ENCODE measurements at regions not wholly inside any gene's neighbourhood (a gene's known extent, or its start where the extent isn't known, plus 50 kb on each side); places are given as distances from the start of the nearest gene placed in this dataset.
"Not testable (repeated sequence)": the region's sequence is repeated elsewhere in the genome, so short reads cannot be mapped to it uniquely, and the experiment has no call there.

DNA sequence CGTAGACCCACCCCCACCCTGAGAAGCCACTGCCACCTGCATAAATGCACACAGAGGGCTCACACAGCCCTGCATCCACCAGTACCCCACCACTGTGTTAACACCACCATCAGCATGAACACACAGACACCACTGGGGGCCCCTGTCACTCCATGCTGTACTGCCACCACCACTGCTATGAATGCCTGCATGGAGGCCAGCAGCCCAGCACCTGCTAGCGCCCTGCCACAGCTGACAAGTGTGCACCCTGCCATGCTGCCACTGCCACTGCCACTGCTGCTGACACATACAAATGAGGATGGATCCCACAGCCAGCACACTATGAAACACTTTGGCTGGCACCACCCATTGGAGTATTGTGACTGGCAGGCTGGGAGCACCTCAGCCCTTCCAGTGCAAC is 361.0 kb downstream of the TAFA4 start:
- 63 to 83% methylated on average over 2 of the region's 2 CpGs for WGBS, 2 donors

DNA sequence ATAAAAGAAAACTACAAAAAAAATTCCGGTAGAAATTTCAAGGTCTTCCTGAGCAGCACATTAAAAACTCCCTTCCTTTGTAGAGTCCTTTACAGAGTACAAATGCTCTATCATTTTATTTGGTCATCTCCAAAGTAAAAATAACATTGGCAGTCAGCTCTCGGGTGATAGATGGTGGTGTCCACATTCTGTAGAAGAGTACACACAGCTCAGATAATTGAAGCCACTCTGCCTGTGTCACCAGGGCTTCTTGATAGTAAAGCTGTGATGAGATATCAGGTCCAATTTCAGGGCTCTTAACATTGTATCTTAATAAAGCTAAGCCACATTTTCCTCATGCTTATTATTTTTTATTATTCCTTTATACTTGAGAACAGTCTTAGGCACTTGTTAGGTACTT is 371.6 kb downstream of the TAFA4 start:
- whole genome bisulfite sequencing, 2 donors: 67 to 69% methylated on average over 2 of the region's 2 CpGs

More for the DNA sequence above, 361.0 kb downstream of the TAFA4 start:
- Histone ChIP-seq H3K27ac (ENCODE audit: low read depth in 2 of 2, low read length in 1 of 2) (no peak overlapping the region), H3K27me3 (ENCODE audit: control insufficient read depth in 1 of 2, insufficient read depth in 2 of 2, low read length in 2 of 2) (no peaks in the 10 kb centered on the region), H3K4me3 (ENCODE audit: low read depth in 1 of 2, low read length in 2 of 2) (no peak overlapping the region), H3K9me3 (ENCODE audit: control insufficient read depth in 2 of 2, insufficient read depth in 1 of 2, low read depth in 1 of 2, low read length in 1 of 2) (peaks cover 0 to 8% of the 10 kb centered on the region in 2 donors), H3K4me1 (ENCODE audit: control insufficient read depth in 2 of 2, insufficient read depth in 2 of 2, low read length in 1 of 2) (no peaks in the 10 kb centered on the region), H3K36me3 (ENCODE audit: control insufficient read depth in 2 of 2, insufficient read depth in 2 of 2, low read length in 1 of 2) (no peaks in the 10 kb centered on the region)

DNA sequence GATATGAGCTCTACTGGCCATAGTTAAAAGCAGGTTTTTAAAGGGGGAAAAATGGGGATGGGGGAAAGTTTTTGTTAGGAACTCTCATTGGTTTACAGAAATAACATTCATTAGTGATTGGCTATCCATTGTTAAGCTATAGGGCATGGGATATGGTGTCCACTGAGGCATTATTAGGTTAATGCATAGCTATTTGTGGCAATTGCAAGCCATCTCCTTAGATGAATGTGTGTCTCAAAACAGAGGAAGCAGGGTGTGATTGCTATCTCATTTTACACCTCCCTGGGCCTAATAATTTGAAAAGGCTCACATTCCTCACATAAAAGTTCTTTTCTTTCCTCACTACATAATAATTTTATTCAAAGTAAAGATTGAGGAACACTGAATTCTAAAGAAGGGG is 396.6 kb downstream of the TAFA4 start:
- no peaks in the 10 kb centered on the region for H3K36me3 ChIP-seq (ENCODE audit: control insufficient read depth in 2 of 2, insufficient read depth in 2 of 2, low read length in 1 of 2)
- no peak overlapping the region for H3K27ac ChIP-seq (ENCODE audit: low read depth in 2 of 2, low read length in 1 of 2)
- no peaks in the 10 kb centered on the region for H3K9me3 ChIP-seq (ENCODE audit: control insufficient read depth in 2 of 2, insufficient read depth in 1 of 2, low read depth in 1 of 2, low read length in 1 of 2)
- no peaks in the 10 kb centered on the region for H3K4me1 ChIP-seq (ENCODE audit: control insufficient read depth in 2 of 2, insufficient read depth in 2 of 2, low read length in 1 of 2)
- no peak overlapping the region for H3K4me3 ChIP-seq (ENCODE audit: low read depth in 1 of 2, low read length in 2 of 2)
- no peaks in the 10 kb centered on the region for H3K27me3 ChIP-seq (ENCODE audit: control insufficient read depth in 1 of 2, insufficient read depth in 2 of 2, low read length in 2 of 2)

More for the DNA sequence above, 371.6 kb downstream of the TAFA4 start:
- Histone ChIP-seq H3K4me1 (ENCODE audit: control insufficient read depth in 2 of 2, insufficient read depth in 2 of 2, low read length in 1 of 2) (no peaks in the 10 kb centered on the region), H3K9me3 (ENCODE audit: control insufficient read depth in 2 of 2, insufficient read depth in 1 of 2, low read depth in 1 of 2, low read length in 1 of 2) (no peaks in the 10 kb centered on the region), H3K27me3 (ENCODE audit: control insufficient read depth in 1 of 2, insufficient read depth in 2 of 2, low read length in 2 of 2) (no peaks in the 10 kb centered on the region), H3K36me3 (ENCODE audit: control insufficient read depth in 2 of 2, insufficient read depth in 2 of 2, low read length in 1 of 2) (no peaks in the 10 kb centered on the region), H3K27ac (ENCODE audit: low read depth in 2 of 2, low read length in 1 of 2) (no peak overlapping the region), H3K4me3 (ENCODE audit: low read depth in 1 of 2, low read length in 2 of 2) (no peak overlapping the region)

DNA sequence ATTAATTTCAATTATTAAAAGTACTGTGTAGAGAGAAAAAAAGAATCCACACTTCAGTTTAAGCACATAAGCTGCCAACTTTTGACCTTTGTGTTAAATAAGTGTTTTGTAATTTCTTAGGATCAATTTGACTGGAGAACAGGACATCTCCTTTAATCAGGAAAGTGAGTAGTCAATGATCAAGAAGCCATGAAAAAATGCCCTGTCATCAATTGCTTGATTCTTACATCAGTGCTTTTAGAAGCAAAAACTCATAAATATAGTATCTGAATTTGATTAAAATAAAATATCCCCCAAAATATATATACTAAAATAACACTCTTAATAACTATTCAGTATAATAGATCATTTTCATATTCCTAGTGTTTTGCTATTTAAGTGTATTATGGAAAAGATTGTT is 409.0 kb downstream of the TAFA4 start:
- H3K27ac ChIP-seq (ENCODE audit: low read depth in 2 of 2, low read length in 1 of 2): no peak overlapping the region
- no peak overlapping the region for H3K4me3 ChIP-seq (ENCODE audit: low read depth in 1 of 2, low read length in 2 of 2)
- H3K9me3 ChIP-seq (ENCODE audit: control insufficient read depth in 2 of 2, insufficient read depth in 1 of 2, low read depth in 1 of 2, low read length in 1 of 2): no peaks in the 10 kb centered on the region
- H3K4me1 ChIP-seq (ENCODE audit: control insufficient read depth in 2 of 2, insufficient read depth in 2 of 2, low read length in 1 of 2): no peaks in the 10 kb centered on the region
- H3K36me3 ChIP-seq (ENCODE audit: control insufficient read depth in 2 of 2, insufficient read depth in 2 of 2, low read length in 1 of 2): no peaks in the 10 kb centered on the region
- no peaks in the 10 kb centered on the region for H3K27me3 ChIP-seq (ENCODE audit: control insufficient read depth in 1 of 2, insufficient read depth in 2 of 2, low read length in 2 of 2)

DNA sequence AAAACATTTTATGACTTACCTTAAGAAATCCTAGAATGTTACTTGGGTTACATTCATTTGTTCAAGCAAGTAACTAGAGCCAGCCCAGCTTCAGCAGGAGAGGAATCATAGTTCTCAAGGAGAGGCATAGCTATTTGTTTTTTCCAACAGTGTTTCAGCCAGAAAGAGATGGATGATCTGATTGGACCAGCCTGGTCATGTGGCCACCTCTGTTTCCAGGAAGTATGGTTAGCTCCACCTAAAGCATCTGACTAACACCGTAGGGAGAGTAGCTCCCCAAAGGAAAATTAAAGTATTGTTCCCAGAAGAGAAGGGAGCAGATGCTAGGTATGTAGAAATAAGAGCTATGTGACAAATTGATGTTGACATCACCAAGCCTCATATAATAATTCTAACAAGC is 417.1 kb downstream of the TAFA4 start:
- Histone ChIP-seq H3K4me3 (ENCODE audit: low read depth in 1 of 2, low read length in 2 of 2) (no peak overlapping the region), H3K27ac (ENCODE audit: low read depth in 2 of 2, low read length in 1 of 2) (no peak overlapping the region), H3K9me3 (ENCODE audit: control insufficient read depth in 2 of 2, insufficient read depth in 1 of 2, low read depth in 1 of 2, low read length in 1 of 2) (no peaks in the 10 kb centered on the region), H3K4me1 (ENCODE audit: control insufficient read depth in 2 of 2, insufficient read depth in 2 of 2, low read length in 1 of 2) (no peaks in the 10 kb centered on the region), H3K36me3 (ENCODE audit: control insufficient read depth in 2 of 2, insufficient read depth in 2 of 2, low read length in 1 of 2) (no peaks in the 10 kb centered on the region), H3K27me3 (ENCODE audit: control insufficient read depth in 1 of 2, insufficient read depth in 2 of 2, low read length in 2 of 2) (no peaks in the 10 kb centered on the region)
- 50 to 65% methylated on average over 1 of the region's 1 CpG for WGBS, 2 donors

DNA sequence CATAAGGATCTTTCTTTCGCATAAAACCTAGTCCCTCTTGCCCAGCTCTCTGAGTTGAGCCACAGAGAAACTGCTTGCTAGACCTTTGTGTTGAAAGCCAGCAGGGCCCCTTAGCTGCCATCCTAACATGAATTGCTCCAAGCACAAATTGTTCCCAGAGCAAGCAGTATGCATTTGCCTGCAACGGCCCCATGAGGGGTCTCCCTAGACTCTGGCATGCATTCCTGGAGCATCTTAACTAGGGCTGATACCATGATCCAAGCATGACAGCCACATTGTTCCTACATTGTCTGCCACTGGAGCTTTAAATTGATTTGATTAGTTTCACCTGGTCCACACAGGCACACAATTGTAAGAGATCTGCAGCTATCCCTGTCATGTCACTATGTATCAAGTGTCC is 428.1 kb downstream of the TAFA4 start:
- no peaks in the 10 kb centered on the region for H3K4me1 ChIP-seq (ENCODE audit: control insufficient read depth in 2 of 2, insufficient read depth in 2 of 2, low read length in 1 of 2)
- 51 to 62% methylated on average over 2 of the region's 2 CpGs for WGBS, 2 donors

DNA sequence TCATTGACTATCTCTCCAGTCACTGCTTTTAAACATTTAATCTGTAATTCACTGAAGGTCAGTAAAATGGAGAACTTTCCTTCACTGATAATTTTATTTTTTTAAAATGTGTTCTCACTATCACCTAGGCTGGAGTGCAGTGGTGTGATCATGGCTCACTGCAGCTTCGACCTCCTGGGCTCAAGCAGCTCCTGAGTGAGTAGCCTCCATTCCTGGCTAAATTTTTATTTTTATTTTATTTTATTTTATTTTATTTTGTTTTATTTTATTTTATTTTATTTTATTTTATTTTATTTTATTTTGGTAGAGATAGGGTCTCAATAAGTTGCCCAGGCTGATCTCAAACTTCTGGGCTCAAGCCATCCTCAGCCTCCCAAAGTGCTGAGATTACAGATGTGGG is 446.5 kb downstream of the TAFA4 start:
- WGBS, 2 donors: 75 to 81% methylated on average over 1 of the region's 1 CpG

More for the DNA sequence above, 428.1 kb downstream of the TAFA4 start:
- Histone ChIP-seq H3K27me3 (ENCODE audit: control insufficient read depth in 1 of 2, insufficient read depth in 2 of 2, low read length in 2 of 2) (no peaks in the 10 kb centered on the region), H3K9me3 (ENCODE audit: control insufficient read depth in 2 of 2, insufficient read depth in 1 of 2, low read depth in 1 of 2, low read length in 1 of 2) (peaks cover 2 to 3% of the 10 kb centered on the region in 2 donors), H3K27ac (ENCODE audit: low read depth in 2 of 2, low read length in 1 of 2) (no peak overlapping the region), H3K4me3 (ENCODE audit: low read depth in 1 of 2, low read length in 2 of 2) (no peak overlapping the region), H3K36me3 (ENCODE audit: control insufficient read depth in 2 of 2, insufficient read depth in 2 of 2, low read length in 1 of 2) (no peaks in the 10 kb centered on the region)

DNA sequence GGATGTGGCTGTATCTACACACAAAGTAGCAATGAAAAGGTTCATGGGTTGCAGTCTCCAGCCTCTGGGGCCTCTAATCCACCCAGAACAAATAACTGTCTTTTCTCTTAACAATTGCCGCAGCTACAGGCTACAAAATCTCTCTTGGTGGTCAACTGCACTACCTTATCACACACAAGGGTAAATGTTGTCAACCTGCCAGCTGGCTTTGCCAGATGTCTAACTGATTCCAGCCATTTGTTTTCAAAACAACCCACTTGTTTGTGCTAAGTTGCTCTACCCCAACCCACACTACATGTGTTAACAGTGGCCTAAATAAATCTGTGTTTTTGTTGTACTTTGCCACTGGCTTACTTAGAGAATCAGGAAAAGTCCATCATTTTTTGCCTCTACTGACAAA is 447.3 kb downstream of the TAFA4 start:
- 52 to 69% methylated on average over 1 of the region's 1 CpG for WGBS, 2 donors
- H3K27me3 ChIP-seq (ENCODE audit: control insufficient read depth in 1 of 2, insufficient read depth in 2 of 2, low read length in 2 of 2): no peaks in the 10 kb centered on the region
- H3K9me3 ChIP-seq (ENCODE audit: control insufficient read depth in 2 of 2, insufficient read depth in 1 of 2, low read depth in 1 of 2, low read length in 1 of 2): no peaks in the 10 kb centered on the region
- H3K36me3 ChIP-seq (ENCODE audit: control insufficient read depth in 2 of 2, insufficient read depth in 2 of 2, low read length in 1 of 2): no peaks in the 10 kb centered on the region
- no peaks in the 10 kb centered on the region for H3K4me1 ChIP-seq (ENCODE audit: control insufficient read depth in 2 of 2, insufficient read depth in 2 of 2, low read length in 1 of 2)
- H3K27ac ChIP-seq (ENCODE audit: low read depth in 2 of 2, low read length in 1 of 2): no peak overlapping the region
- no peak overlapping the region for H3K4me3 ChIP-seq (ENCODE audit: low read depth in 1 of 2, low read length in 2 of 2)

More for the DNA sequence above, 446.5 kb downstream of the TAFA4 start:
- not testable (repeated sequence) for H3K36me3 ChIP-seq (ENCODE audit: control insufficient read depth in 2 of 2, insufficient read depth in 2 of 2, low read length in 1 of 2); H3K4me1 ChIP-seq (ENCODE audit: control insufficient read depth in 2 of 2, insufficient read depth in 2 of 2, low read length in 1 of 2); H3K27ac ChIP-seq (ENCODE audit: low read depth in 2 of 2, low read length in 1 of 2); H3K27me3 ChIP-seq (ENCODE audit: control insufficient read depth in 1 of 2, insufficient read depth in 2 of 2, low read length in 2 of 2); H3K9me3 ChIP-seq (ENCODE audit: control insufficient read depth in 2 of 2, insufficient read depth in 1 of 2, low read depth in 1 of 2, low read length in 1 of 2); H3K4me3 ChIP-seq (ENCODE audit: low read depth in 1 of 2, low read length in 2 of 2)

DNA sequence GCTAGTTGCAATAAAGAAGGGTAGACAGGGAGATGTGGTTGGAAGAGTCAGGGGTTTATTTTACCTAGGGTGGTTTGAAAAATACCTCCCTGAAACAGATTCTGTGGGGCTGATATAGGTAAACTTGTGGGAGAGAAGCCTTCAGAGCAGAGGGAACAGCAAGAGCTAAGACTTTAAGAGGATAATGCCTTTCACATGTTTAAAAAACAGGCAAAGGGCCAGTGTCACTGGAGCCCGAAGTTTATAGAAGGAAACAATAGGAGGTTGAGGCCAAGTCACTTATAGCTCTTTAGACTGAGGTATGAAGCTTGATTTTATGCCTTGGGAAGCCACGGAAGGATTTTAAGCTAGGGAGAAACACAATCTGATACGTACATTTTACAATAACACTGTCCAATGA is 448.7 kb downstream of the TAFA4 start:
- Histone ChIP-seq H3K4me1 (ENCODE audit: control insufficient read depth in 2 of 2, insufficient read depth in 2 of 2, low read length in 1 of 2) (no peaks in the 10 kb centered on the region), H3K27me3 (ENCODE audit: control insufficient read depth in 1 of 2, insufficient read depth in 2 of 2, low read length in 2 of 2) (no peaks in the 10 kb centered on the region), H3K36me3 (ENCODE audit: control insufficient read depth in 2 of 2, insufficient read depth in 2 of 2, low read length in 1 of 2) (no peaks in the 10 kb centered on the region), H3K9me3 (ENCODE audit: control insufficient read depth in 2 of 2, insufficient read depth in 1 of 2, low read depth in 1 of 2, low read length in 1 of 2) (no peaks in the 10 kb centered on the region), H3K27ac (ENCODE audit: low read depth in 2 of 2, low read length in 1 of 2) (no peak overlapping the region), H3K4me3 (ENCODE audit: low read depth in 1 of 2, low read length in 2 of 2) (no peak overlapping the region)
- 41 to 43% methylated on average over 3 of the region's 3 CpGs for WGBS, 2 donors

DNA sequence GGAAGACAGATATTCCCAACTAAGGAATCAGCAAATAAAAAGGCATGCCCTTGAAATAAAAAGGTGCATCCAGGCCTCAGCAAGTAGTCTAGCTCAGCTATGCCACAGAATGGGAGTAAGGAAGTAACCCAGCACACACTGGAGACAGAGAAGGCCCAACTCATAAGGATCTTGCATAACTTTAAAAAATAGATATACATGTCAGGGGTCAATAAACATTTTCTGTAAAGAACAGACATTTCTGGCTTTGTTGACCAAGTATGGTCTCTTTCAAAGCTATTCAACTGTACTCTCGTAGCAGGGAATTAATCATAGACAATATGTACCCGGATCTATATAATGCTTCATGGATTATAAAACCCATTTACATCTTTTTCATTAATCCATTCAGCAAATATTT is 449.3 kb downstream of the TAFA4 start:
- Histone ChIP-seq H3K4me3 (ENCODE audit: low read depth in 1 of 2, low read length in 2 of 2) (no peak overlapping the region), H3K27me3 (ENCODE audit: control insufficient read depth in 1 of 2, insufficient read depth in 2 of 2, low read length in 2 of 2) (no peaks in the 10 kb centered on the region), H3K27ac (ENCODE audit: low read depth in 2 of 2, low read length in 1 of 2) (no peak overlapping the region), H3K9me3 (ENCODE audit: control insufficient read depth in 2 of 2, insufficient read depth in 1 of 2, low read depth in 1 of 2, low read length in 1 of 2) (no peaks in the 10 kb centered on the region), H3K36me3 (ENCODE audit: control insufficient read depth in 2 of 2, insufficient read depth in 2 of 2, low read length in 1 of 2) (no peaks in the 10 kb centered on the region), H3K4me1 (ENCODE audit: control insufficient read depth in 2 of 2, insufficient read depth in 2 of 2, low read length in 1 of 2) (no peaks in the 10 kb centered on the region)
- 35 to 38% methylated on average over 2 of the region's 2 CpGs for WGBS, 2 donors

Data from esophagus (tissue), 2 donors.